ENCODE measurements at regions not wholly inside any gene's neighbourhood (a gene's known extent, or its start where the extent isn't known, plus 50 kb on each side); places are given as distances from the start of the nearest gene placed in this dataset.

GRCh38 chr19:5217171-5217570, 123.4 kb downstream of the PTPRS start (continued):
- TF ChIP-seq SIN3A (conservative IDR thresholded peaks at IDR 0.05 in 1 of 2, IDR thresholded peaks at IDR 0.05 in 1 of 2; ENCODE audit: low read depth in 1 of 2, low read length in 2 of 2) (no peak), RXRA (IDR thresholded peaks at IDR 0.05; ENCODE audit: insufficient read depth, low read depth, low read length) (no peak), BCL11A (IDR thresholded peaks at IDR 0.05; ENCODE audit: low read depth in 2 of 2, low read length in 2 of 2) (no peak), SUZ12 (IDR thresholded peaks at IDR 0.05; ENCODE audit: low read length) (no peak), SP4 (IDR thresholded peaks at IDR 0.05; ENCODE audit: low read length) (no peak), FOSL1 (IDR thresholded peaks at IDR 0.05; ENCODE audit: insufficient read depth, low read depth, low read length) (no peak), TBP (IDR thresholded peaks at IDR 0.05; ENCODE audit: low read depth, low read length) (no peak)

Measured in H1 (cell line).